NCI-H146 (cell line): ENCODE measurements at regions not wholly inside any gene's neighbourhood (a gene's known extent, or its start where the extent isn't known, plus 50 kb on each side); places are given as distances from the start of the nearest gene placed in this dataset.
"Not testable (repeated sequence)": the region's sequence is repeated elsewhere in the genome, so short reads cannot be mapped to it uniquely, and the experiment has no call there.

ENCODE experiments used
- DNase-seq: peaks from one replicate; lab custom pipeline; 2025; lab: John Stamatoyannopoulos, UW

GRCh38 chr17:55909776-55910175 lies 158.9 kb downstream of the PCTP start:
- DNase-seq = no peak

- DNase-seq = no peak
Observed at GRCh38 chr17:55911186-55911585, 160.3 kb downstream of the PCTP start.

- DNase-seq = no peak
Observed at GRCh38 chr17:55925440-55925839, 174.6 kb downstream of the PCTP start.

GRCh38 chr17:55926276-55926990 lies 175.6 kb downstream of the PCTP start:
- DNase-seq = no peak

- no peak for DNase-seq
Observed at GRCh38 chr17:55930291-55930809, 179.5 kb downstream of the PCTP start.

GRCh38 chr17:55931446-55931845 lies 180.6 kb downstream of the PCTP start:
- no peak for DNase-seq

GRCh38 chr17:55932973-55933372 lies 182.1 kb downstream of the PCTP start:
- no peak for DNase-seq

- not testable (repeated sequence) for DNase-seq
Observed at GRCh38 chr17:55939181-55939810, 188.4 kb downstream of the PCTP start.

- DNase-seq = no peak
Observed at GRCh38 chr17:55959756-55960155, 193.5 kb upstream of the ANKFN1 start.

GRCh38 chr17:55961386-55961785 lies 191.9 kb upstream of the ANKFN1 start:
- DNase-seq = no peak

GRCh38 chr17:55962951-55963401 lies 190.3 kb upstream of the ANKFN1 start:
- DNase-seq = no peak

- DNase-seq = no peak
Observed at GRCh38 chr17:55964191-55964590, 189.1 kb upstream of the ANKFN1 start.

- DNase-seq = no peak
Observed at GRCh38 chr17:55965051-55965450, 188.2 kb upstream of the ANKFN1 start.

GRCh38 chr17:55969562-55970324 lies 183.5 kb upstream of the ANKFN1 start:
- DNase-seq = no peak

- DNase-seq = no peak
Observed at GRCh38 chr17:55978578-55978977, 174.7 kb upstream of the ANKFN1 start.

GRCh38 chr17:55983096-55983495 lies 170.2 kb upstream of the ANKFN1 start:
- DNase-seq = no peak

- DNase-seq = no peak
Observed at GRCh38 chr17:55986817-55987216, 166.5 kb upstream of the ANKFN1 start.

GRCh38 chr17:55988861-55989260 lies 164.4 kb upstream of the ANKFN1 start:
- DNase-seq = no peak

- DNase-seq = no peak
Observed at GRCh38 chr17:55990332-55991006, 162.8 kb upstream of the ANKFN1 start.

GRCh38 chr17:55996826-55997225 lies 156.4 kb upstream of the ANKFN1 start:
- DNase-seq = no peak

GRCh38 chr17:56000411-56000810 lies 152.9 kb upstream of the ANKFN1 start:
- no peak for DNase-seq

GRCh38 chr17:56002656-56003055 lies 150.6 kb upstream of the ANKFN1 start:
- not testable (repeated sequence) for DNase-seq
